ENCODE measurements at regions not wholly inside any gene's neighbourhood (a gene's known extent, or its start where the extent isn't known, plus 50 kb on each side); places are given as distances from the start of the nearest gene placed in this dataset.
"Not testable (repeated sequence)": the region's sequence is repeated elsewhere in the genome, so short reads cannot be mapped to it uniquely, and the experiment has no call there.

DNA sequence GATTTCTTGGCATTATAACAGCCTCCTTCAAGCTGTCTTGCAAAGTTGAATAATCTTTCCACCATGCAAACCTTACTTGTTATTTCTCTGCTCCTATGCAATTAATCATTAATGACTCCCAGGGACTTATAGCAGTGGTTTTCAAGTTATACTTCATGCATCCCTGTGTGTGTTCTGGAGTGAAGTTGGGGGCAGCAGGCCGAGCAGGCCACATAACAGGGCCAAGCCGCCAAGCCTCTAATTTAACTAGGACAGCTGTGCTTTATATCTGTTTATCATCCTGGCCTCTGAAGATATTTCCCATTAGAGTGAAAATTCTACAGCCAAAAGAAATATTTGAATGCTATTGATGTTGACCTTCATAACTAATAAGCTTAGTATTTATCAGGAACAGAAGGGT is 133.5 kb upstream of the PAK3 start:
- no peak for DNase-seq

DNA sequence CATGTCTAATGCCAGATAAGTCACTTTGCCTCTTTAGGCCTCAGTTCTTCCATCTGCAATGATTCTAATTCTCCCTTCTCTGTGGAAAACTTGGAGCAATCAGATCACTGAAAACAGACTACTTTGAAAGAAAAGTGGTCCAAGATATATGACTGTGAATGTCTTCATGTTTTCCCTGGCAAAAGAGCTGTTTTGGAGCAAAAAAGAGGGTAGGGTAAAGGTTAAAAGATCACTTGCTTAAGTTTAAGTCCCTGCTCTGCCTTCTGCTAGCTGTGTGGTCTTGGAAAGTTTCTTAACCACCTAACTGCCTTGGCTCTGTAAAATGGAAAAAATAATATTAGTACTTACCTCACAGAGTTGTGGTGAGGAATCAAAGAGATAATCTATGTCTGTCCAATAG is 140.3 kb upstream of the PAK3 start:
- no peak for DNase-seq

DNA sequence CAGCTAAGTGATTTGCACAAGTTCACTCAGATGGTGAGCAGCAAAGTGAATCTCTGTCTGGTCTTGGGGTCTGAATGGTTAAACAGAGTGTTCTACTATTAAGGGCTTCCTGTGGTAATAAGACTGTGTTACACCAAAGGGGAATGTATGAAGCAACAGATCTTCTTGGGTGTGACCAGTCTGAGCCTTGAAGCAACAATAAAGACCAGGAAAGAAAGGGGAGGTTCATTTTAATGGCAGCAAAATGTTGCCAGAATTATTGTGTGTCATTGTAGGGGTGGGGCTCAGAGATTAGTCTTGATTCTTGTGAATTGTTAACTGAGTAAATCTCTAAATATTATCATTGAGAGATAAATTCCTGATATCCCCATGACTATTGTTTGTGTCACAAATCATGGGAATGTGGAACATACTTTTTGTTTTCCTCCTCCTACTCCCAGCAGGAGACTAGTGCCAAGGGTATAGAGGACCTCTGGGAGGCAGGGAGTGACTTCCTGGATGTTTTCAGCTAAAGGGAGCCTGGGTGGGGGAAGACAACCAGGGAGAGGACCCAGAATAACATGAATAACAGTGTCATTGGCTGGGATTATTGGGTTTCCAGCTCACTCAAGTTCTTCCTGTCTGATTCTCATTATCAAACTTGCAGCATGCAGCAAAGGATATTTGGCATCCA is 141.4 kb upstream of the PAK3 start:
- no peak for DNase-seq

DNA sequence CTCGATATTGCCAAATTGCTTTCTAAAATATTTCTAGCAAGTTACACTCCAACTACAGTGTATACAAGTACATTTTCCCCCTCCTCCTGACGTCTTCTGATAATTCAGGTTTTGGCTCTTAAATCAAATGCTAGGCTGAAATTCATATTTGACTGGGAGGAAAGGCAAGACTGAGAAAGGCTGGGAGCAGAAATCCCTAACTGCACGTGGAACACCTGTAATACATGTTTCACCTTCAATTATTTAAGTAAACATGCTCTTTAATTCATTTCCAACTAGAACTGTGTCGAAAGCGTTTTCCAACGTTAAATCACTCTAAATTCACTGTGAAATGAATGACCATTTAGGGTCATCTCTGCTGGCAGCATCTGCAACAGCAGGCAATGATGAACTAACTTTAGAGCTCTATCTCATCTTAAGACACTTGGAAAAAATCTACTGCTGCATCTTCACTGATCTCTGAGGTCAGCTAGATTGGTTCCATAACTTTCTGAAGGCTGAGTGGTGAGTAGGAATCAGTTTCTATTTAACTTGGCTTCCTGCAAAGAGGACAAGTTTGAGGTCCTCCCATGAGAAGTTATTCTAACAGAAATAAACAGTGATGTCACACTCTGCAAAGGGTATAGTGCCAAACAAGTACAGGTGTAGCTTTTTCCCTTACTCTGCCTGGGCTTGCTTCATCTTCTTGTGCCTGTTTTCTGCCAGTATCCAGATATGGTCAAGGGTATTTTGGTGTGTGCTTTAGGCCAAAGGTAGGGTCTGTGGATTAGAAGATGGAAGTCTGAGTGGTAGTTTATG is 144.3 kb upstream of the PAK3 start:
- DNase-seq: no peak

DNA sequence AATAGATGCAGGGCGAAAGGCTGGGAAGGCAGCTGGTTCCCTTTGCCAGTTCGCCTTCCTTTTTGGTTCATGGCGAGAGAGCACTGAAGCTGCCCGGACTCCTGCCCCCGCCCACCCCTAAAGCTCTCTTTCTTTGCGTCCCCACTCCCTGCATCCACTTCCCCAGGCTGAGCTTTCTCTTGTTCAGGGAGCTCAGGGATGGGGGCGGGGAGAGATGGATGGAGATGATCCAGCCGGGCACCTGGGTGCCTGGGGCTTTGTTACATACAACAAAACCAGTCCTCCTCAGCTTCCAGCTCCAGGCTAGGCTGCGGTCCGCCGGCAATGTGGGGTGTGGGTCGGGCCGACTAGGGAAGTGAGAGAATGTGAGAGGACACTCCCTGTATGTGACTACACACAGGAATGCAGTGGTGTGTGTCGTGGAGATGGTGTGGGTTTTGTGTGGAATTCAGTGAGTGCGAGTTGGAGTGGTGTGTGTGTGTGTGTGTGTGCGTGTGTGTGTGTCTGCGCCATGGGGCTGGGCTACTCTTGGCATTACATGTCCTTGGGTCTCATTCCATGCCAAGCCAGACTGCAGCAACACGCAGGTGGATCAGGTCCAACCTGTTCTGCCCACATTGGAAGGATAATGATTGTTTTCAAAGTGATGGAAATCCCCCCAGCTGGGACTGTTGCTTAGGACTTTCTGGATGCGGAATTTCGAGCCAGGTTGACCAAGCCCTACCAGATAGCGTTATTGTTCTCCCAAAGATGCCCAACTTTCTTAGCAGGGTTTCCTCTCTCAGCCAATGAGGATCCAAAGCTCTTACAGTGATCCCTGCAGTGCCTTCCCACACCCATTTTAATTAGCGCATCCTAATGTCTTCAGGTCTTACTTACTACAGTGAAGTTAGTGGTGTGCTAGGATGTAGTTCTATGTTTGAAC is 149.4 kb upstream of the CHRDL1 start:
- DNase-seq: no peak

DNA sequence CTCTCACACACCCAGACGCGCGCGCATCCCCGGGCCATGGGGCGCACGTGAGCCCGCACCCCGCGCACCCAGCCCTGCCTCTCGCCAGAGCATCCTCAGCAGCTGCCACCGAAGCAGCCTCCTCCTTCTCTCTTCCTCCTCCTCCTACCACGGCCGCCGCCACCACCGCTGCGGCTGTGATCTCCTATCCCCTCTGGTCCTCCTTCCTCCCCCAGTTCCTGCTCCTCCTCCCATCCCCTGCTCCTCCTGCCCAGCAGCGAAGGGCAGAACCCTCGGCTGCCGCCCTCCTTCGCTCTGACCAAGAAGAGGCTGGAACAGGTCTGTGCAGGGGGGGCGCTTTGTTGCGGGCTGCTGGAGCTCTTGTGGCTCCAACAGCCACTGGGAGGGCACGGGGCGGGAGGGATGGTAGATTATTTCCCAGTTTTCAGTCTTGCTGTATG is 148.7 kb upstream of the CHRDL1 start:
- no peak for DNase-seq

DNA sequence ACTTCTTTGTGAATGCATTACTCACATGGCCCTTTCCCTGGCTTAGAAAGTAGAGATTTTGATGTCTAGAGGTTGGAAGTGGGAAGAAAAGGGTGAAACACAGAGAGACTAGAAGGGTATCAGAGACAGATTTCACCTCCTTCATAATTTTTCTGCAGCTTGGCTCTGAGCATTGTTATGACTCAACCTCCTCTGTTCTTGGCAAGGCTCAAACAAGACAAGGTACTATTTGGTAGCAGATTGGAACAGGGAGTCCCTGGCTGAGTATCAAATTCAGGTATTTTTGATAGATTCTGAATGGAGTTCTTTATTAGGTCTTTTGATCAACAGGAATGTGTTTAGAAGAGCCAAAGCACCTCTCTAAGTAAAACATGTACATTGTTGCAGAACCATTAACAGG is 146.3 kb upstream of the CHRDL1 start:
- no peak for DNase-seq

DNA sequence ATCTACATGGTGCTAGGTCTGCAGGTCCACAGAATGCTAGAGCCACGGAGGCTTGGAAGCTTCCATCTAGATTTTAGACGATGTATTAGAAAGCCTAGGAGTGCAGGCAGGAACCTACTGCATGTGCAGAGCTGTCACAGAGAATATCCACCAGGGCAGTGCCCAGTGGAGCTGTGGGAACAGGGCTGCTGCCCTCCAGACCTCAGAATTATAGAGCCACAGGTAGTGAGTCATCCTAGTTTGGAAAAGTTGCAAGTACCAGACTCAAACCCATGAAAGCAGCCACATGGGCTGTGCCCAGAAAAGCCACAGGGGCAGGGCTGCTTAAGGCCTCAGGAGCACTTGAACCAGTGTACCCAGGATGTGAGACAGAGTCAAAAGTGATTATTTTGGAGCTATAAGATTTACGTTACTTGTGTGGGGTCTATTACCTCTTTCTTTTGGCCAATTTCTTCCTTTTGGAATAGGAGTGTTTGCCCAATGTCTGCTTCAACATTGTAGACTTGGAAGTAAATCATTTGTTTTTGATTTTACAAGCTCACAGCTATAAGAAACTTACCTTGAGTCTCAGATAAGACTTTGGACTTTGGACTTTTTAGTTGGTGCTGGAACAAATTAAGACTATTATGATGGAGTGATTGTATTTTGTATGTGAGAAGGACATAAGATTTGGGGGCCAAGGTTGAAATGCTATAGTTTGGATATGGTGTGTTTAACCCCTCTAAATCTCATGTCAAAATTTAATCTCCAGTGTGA is 143.5 kb upstream of the CHRDL1 start:
- no peak for DNase-seq

DNA sequence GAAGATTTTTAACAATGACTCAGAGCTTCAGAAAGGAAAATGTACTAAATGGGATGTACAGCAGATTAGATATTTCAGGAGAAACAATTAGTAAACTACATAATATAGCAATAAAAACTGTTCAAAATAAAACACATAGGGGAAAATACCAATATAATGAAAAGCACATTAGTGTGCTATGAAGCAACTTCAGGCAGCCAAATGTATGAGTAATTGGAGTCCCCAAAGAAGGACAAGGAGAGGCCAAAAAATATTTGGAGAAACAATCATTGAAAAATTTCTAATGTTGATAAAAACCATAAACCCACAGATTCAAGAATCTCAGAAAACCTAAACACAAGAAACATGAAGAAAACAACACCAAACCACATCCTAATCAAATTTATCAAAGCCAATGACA is 129.3 kb upstream of the CHRDL1 start:
- no peak for DNase-seq

DNA sequence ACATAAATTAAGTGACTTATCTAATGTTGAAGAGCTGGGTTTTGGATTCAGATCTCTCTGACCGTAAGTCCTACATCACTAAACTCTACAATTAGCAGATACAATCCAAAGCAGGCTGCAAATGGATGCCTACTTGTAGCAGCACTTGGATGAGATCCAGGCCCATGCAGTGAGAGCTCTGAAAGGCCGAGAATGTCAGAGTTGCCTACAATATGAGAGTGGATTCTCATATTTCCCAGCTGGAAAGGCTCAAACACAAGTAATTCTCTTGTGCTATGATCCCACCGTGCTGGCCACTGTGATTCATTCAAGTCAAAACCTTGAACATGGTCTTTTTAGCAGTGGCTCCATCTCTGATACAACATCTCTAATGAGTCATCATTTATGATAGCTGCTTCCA is 125.4 kb upstream of the CHRDL1 start:
- DNase-seq: no peak

DNA sequence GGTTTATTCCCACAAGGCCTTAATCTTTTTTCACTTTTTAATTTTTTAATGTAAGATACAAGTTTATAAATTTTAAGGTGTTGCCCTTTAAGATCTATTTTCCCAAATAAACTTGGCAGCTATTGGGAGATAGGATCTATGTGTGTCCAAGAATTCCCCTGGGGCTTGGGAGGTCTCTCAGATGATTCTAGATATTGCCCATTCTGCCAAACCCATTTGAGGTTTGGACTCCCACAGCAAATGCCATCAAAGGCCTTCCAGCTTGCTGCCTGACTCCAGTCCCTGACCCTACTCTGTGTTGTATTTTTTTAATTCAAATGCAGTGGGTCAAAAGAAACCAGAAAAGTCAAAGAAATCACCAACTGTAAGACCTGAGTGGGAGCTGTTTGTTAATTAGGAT is 120.0 kb upstream of the CHRDL1 start:
- no peak for DNase-seq

DNA sequence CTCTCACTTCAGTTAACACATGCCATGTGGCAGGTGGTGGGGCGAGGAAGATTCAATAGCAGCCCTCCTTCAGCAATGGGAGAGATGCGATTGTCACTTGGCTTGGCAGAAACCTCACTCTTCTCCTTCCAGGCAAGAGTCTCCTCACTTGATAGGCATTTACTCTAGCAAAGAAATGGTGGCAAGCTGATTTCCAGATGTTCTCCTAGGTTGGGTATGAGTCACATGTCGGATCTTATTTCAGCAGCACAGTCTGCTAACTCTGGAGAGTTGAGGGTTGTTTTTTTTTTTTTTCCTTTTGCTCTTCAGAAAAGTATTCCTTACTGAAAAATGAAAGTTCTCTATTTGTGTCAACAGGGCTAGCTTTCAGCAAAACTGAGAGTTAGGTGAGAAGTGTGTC is 119.5 kb upstream of the CHRDL1 start:
- DNase-seq: no peak

DNA sequence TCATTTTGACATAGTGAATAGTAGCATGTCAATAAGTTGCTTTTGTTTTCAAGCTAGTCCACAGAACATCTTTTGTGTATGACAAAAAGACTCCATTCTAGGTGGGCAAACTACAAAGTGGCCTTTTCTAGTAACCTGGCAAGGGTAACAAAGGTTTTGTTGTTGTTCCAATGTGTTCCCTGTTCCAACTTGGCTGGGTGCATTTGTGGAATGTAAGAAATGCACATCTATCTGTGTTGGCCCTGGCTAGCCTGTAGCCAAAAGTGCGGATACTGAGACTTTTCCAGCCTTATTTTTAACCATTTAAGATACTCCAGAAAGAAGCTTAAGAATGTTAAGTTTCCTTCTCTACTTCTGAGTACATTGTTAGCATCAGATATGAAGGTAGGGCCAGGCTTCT is 118.7 kb upstream of the CHRDL1 start:
- DNase-seq: no peak

DNA sequence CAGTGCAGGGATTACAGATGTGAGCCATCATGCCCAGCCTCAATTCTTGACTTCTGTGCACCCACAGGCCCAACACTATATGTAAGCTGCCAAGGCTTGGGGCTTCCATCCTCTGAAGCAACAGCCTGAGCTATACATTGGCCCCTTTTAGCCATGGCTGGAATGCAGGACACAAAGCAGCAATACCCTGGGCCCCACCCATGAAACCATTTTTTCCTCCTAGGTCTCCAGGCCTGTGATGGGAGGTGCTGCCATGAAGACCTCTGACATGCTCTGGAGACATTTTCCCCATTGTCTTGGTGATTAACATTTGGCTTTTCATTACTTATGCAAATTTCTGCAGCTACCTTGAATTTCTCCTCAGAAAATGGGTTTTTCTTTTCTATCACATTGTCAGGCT is 109.1 kb upstream of the CHRDL1 start:
- DNase-seq: not testable (repeated sequence)

DNA sequence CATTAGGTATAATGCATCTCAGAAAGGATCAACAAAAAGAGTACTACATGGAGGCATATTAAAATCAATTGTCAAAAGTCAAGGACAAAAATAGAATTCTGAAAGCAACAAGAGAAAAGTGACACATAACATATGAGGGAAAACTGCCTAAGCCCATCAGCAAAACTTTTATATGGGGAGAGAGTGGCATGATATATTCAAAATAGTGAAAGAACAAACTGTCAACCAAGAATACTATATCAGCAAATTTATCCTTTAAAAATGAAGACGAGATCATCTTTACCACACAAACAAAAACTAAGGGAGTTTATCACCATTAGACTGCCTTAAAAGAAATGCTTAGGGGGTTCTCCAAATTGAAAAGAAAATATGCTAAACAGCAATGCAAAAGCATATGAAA is 86.4 kb upstream of the CHRDL1 start:
- DNase-seq: no peak

DNA sequence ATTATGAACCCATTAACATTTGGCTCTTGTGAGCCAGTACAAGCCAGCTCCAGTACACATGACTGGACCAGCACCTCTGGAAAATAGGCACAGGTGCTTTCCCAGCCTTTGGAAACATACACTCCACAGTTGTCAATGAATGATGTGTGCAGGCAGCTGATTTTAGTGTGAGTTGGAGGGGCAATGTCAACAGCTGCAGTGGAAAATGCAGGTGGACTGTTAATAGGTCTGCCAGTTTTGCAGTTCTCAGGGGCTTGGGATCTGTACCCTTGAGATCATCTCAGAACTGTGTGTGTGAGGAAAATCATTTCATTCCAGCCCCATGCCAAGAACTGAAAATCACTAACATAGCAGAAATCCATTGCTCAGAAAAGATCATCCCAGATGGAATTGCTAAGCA is 81.7 kb upstream of the CHRDL1 start:
- DNase-seq: no peak

DNA sequence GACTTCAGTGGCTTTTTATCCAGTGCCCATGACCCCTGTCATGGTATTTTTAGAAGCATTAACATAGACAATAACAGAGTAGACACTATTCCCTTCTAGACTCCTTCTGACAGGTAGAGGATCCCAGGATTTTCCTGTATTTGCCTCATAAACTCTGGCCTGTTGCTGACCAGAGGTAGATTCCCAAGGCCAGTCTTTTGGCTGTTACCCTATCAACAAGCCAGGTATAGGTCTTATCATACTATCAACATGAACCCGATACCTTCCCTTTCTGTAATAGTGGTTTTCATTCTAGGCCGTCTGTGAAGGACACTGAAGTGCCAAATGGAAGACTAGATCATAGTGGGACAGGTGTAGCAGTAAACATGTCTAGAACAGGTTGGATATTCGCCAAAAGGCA is 76.2 kb upstream of the CHRDL1 start:
- DNase-seq: no peak

DNA sequence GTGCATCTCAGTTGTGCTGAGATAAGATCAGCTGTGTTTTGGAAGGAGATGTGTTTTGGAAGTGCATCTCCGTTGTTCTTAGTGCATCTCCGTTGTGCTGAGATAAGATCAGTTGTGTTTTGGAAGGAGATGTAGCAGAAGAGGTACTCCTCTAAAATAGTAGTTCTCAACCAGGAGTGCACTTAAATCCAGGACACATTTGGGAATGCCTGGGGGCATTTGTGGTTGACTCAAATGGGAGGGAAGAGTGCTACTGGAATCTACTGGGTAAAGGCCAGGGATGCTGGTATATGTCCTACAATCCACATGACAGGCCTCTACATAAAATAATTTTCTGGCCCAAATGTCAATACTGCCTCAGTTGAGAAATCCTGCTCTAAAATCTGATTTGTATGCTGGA is 70.8 kb upstream of the CHRDL1 start:
- no peak for DNase-seq

DNA sequence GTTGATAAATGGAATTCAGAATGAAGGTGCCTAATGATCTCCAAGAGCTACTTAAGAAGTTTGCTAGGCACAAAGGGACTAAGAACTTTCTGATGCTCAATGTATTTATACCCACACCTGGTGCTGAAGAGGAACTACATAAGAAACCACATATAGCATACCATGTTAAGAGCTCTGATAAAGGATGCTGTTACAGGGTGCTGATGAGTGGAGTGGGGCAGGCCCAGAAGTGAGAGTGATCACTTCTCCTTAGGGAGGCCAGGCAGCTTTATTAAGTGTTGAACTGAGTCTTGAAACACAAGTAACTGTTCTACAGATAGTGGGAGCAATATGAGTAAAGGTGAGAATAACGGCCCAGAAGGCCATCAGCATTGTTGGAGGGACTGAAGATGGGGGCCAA is 68.3 kb upstream of the CHRDL1 start:
- DNase-seq: no peak

DNA sequence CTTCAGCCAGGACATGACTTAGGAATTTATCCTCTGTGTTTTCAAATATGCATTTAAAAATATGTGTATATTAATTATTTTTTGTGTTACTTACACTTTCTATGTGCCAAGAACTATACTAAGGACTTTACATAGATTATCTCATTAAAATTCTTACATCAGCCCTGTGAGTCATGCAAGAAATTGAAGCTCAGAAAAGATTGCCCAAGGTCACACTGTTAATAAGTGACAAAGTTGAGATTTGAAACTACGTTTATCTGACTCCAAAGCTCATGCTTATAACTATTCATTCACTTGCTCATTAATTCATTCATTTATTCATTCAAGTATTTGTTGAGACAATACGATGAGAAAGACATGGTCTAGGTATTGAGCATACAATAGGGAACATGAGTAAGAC is 62.9 kb upstream of the CHRDL1 start:
- DNase-seq: no peak

DNA sequence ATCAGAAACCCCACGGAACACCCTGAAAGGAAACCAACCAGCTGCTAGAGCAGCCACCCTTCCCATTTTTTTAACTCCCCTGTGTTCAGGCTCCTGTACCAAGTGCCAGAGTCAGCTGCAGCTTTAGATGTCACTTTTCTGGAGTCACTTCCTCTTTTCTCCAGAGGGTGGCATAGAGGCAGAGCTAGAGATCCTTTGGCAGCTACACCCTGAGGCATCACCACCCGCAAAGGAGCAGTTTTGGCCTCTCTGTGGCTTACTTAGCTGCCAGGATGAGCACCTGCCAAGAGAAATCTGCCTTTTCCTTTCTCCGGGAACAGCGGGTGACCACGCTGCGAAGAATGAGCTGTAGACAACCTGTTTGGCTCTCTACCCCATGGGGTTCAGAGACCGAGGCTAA is 58.0 kb upstream of the CHRDL1 start:
- no peak for DNase-seq

DNA sequence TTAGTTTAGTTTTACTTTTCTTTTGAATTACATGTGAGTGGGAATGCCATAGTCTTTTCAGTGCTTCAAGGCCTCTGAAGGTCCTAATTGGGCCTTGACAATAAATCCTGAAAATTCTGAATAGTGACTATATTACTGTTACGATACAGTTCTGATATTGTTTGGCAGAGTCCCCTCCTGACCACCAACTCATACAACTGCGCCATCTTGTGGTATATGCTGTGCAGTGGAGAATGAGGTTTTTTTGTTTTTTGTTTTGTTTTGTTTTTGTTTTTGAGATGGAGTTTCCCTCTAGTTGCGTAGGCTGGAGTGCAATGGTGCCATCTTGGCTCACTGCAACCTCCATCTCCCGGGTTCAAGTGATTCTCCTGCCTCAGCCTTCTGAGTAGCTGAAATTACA is 56.6 kb upstream of the CHRDL1 start:
- DNase-seq: no peak

DNA sequence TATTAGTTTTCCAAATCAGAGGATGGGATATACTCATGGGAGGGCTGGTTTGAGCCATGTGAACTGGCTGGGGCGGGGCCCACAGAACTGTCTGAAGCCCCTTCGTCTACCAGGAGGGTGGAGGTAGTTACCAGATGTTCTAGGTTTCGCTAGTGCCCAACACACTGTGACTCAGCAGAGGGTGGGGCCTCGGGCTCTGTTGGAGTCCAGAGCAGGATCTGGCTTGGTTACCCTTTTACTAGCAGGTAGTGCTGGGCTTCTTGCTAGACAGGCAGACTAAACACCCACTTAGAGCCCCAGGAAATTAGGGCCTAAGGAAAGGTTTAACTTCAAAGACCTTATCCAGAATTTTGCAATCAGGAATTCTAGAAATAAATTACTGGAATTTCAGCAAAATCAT is 56.2 kb upstream of the CHRDL1 start:
- DNase-seq: no peak

Data from bone marrow (tissue), 2 donors.